GM20431 (cell line): ENCODE measurements at regions not wholly inside any gene's neighbourhood (a gene's known extent, or its start where the extent isn't known, plus 50 kb on each side); places are given as distances from the start of the nearest gene placed in this dataset.
"Not testable (repeated sequence)": the region's sequence is repeated elsewhere in the genome, so short reads cannot be mapped to it uniquely, and the experiment has no call there.

Experiments
- in situ Hi-C: fragments of 300-500 bp; cut with MseI, MboI; formaldehyde crosslinking; loops from one replicate; pipeline ENCODE4 v1.15.0; 2020; ENCODE audit warnings: low sequenced_read_pairs; ENCODE audit not compliant: unreplicated experiment

GRCh38 chr10:60485025-60485424, 95.3 kb upstream of the ANK3 start:
- in situ Hi-C loops: no loop called here

- in situ Hi-C loops: no loop called here
Measured at GRCh38 chr10:60480865-60481563, 91.3 kb upstream of the ANK3 start.

GRCh38 chr10:60479305-60480020, 89.8 kb upstream of the ANK3 start:
- in situ Hi-C loops: no loop called here

GRCh38 chr10:60476451-60476850, 86.8 kb upstream of the ANK3 start:
- in situ Hi-C loops: no loop called here

GRCh38 chr10:60473557-60473956, 83.9 kb upstream of the ANK3 start:
- in situ Hi-C loops: no loop called here

- in situ Hi-C loops: no loop called here
Measured at GRCh38 chr10:60470091-60470490, 80.4 kb upstream of the ANK3 start.

- in situ Hi-C loops: not testable (repeated sequence)
Measured at GRCh38 chr10:60469147-60469546, 79.5 kb upstream of the ANK3 start.

GRCh38 chr10:60467202-60467546, 77.5 kb upstream of the ANK3 start:
- in situ Hi-C loops: no loop called here

- in situ Hi-C loops: no loop called here
Measured at GRCh38 chr10:60466267-60467201, 76.9 kb upstream of the ANK3 start.

- in situ Hi-C loops: no loop called here
Measured at GRCh38 chr10:60465801-60466200, 76.1 kb upstream of the ANK3 start.

- in situ Hi-C loops: no loop called here
Measured at GRCh38 chr10:60464659-60465058, 75.0 kb upstream of the ANK3 start.

GRCh38 chr10:60463746-60464145, 74.1 kb upstream of the ANK3 start:
- in situ Hi-C loops: no loop called here

- in situ Hi-C loops: no loop called here
Measured at GRCh38 chr10:60461688-60462087, 72.0 kb upstream of the ANK3 start.

GRCh38 chr10:60459701-60460457, 70.2 kb upstream of the ANK3 start:
- in situ Hi-C loops: no loop called here

- in situ Hi-C loops: no loop called here
Measured at GRCh38 chr10:60456053-60456452, 66.4 kb upstream of the ANK3 start.

GRCh38 chr10:60454336-60454735, 64.7 kb upstream of the ANK3 start:
- in situ Hi-C loops: no loop called here

- in situ Hi-C loops: no loop called here
Measured at GRCh38 chr10:60453036-60453435, 63.4 kb upstream of the ANK3 start.

GRCh38 chr10:60450291-60450690, 60.6 kb upstream of the ANK3 start:
- in situ Hi-C loops: no loop called here

- in situ Hi-C loops: loop anchor here (25.0 kb wide), 2 partner anchors 336 to 811 kb away; no protein-coding TSS in a partner anchor
Measured at GRCh38 chr10:60448246-60448645, 58.6 kb upstream of the ANK3 start.

GRCh38 chr10:60446851-60447250, 57.2 kb upstream of the ANK3 start:
- in situ Hi-C loops: loop anchor here (25.0 kb wide), 2 partner anchors 335 to 810 kb away; no protein-coding TSS in a partner anchor
